ENCODE measurements at regions not wholly inside any gene's neighbourhood (a gene's known extent, or its start where the extent isn't known, plus 50 kb on each side); places are given as distances from the start of the nearest gene placed in this dataset.

GRCh38 chr3:162678941-162679340 is 1182.3 kb downstream of the OTOL1 start:
- DNase-seq (ENCODE audit: low spot score), result no peak
- H3K4me3 Mint-ChIP-seq (ENCODE audit: unreplicated experiment), result no peak overlapping the region
- no peaks in the 10 kb centered on the region for H3K4me1 Mint-ChIP-seq (ENCODE audit: unreplicated experiment)
- H3K27me3 Mint-ChIP-seq (ENCODE audit: unreplicated experiment), result no peaks in the 10 kb centered on the region
- TF ChIP-seq CTCF (IDR thresholded peaks at IDR 0.05; ENCODE audit: unreplicated experiment), result no peak
- H3K27ac Mint-ChIP-seq (ENCODE audit: unreplicated experiment), result no peak overlapping the region
- H3K36me3 Mint-ChIP-seq (ENCODE audit: low read depth, unreplicated experiment), result no peaks in the 10 kb centered on the region
- H3K9me3 Mint-ChIP-seq (ENCODE audit: unreplicated experiment), result no peaks in the 10 kb centered on the region

GRCh38 chr3:162684260-162684659 is 1187.7 kb downstream of the OTOL1 start:
- Mint-ChIP-seq H3K9me3 (ENCODE audit: unreplicated experiment) (no peaks in the 10 kb centered on the region), H3K27ac (ENCODE audit: unreplicated experiment) (no peak overlapping the region), H3K4me1 (ENCODE audit: unreplicated experiment) (no peaks in the 10 kb centered on the region), H3K27me3 (ENCODE audit: unreplicated experiment) (no peaks in the 10 kb centered on the region), H3K4me3 (ENCODE audit: unreplicated experiment) (no peak overlapping the region), H3K36me3 (ENCODE audit: low read depth, unreplicated experiment) (no peaks in the 10 kb centered on the region)
- no peak for TF ChIP-seq CTCF (IDR thresholded peaks at IDR 0.05; ENCODE audit: unreplicated experiment)
- DNase-seq (ENCODE audit: low spot score), result no peak

GRCh38 chr3:162699291-162699690 is 1202.7 kb downstream of the OTOL1 start:
- no peaks in the 10 kb centered on the region for H3K36me3 Mint-ChIP-seq (ENCODE audit: low read depth, unreplicated experiment)
- H3K4me1 Mint-ChIP-seq (ENCODE audit: unreplicated experiment), result peaks cover 4% of the 10 kb centered on the region
- no peak overlapping the region for H3K4me3 Mint-ChIP-seq (ENCODE audit: unreplicated experiment)
- H3K27ac Mint-ChIP-seq (ENCODE audit: unreplicated experiment), result no peak overlapping the region
- DNase-seq (ENCODE audit: low spot score), result no peak
- TF ChIP-seq CTCF (IDR thresholded peaks at IDR 0.05; ENCODE audit: unreplicated experiment), result no peak
- H3K9me3 Mint-ChIP-seq (ENCODE audit: unreplicated experiment), result no peaks in the 10 kb centered on the region
- no peaks in the 10 kb centered on the region for H3K27me3 Mint-ChIP-seq (ENCODE audit: unreplicated experiment)

GRCh38 chr3:162701211-162701610 is 1204.6 kb downstream of the OTOL1 start:
- Mint-ChIP-seq H3K4me1 (ENCODE audit: unreplicated experiment) (peaks cover 13% of the 10 kb centered on the region), H3K36me3 (ENCODE audit: low read depth, unreplicated experiment) (no peaks in the 10 kb centered on the region), H3K27me3 (ENCODE audit: unreplicated experiment) (no peaks in the 10 kb centered on the region), H3K27ac (ENCODE audit: unreplicated experiment) (no peak overlapping the region), H3K4me3 (ENCODE audit: unreplicated experiment) (no peak overlapping the region), H3K9me3 (ENCODE audit: unreplicated experiment) (no peaks in the 10 kb centered on the region)
- no peak for DNase-seq (ENCODE audit: low spot score)
- TF ChIP-seq CTCF (IDR thresholded peaks at IDR 0.05; ENCODE audit: unreplicated experiment), result no peak

GRCh38 chr3:162702768-162703385 is 1206.3 kb downstream of the OTOL1 start:
- Mint-ChIP-seq H3K36me3 (ENCODE audit: low read depth, unreplicated experiment) (no peaks in the 10 kb centered on the region), H3K27me3 (ENCODE audit: unreplicated experiment) (no peaks in the 10 kb centered on the region), H3K4me3 (ENCODE audit: unreplicated experiment) (no peak overlapping the region), H3K4me1 (ENCODE audit: unreplicated experiment) (peaks cover 13% of the 10 kb centered on the region), H3K27ac (ENCODE audit: unreplicated experiment) (no peak overlapping the region), H3K9me3 (ENCODE audit: unreplicated experiment) (no peaks in the 10 kb centered on the region)
- TF ChIP-seq CTCF (IDR thresholded peaks at IDR 0.05; ENCODE audit: unreplicated experiment), result no peak
- DNase-seq (ENCODE audit: low spot score), result no peak
